ENCODE measurements at regions not wholly inside any gene's neighbourhood (a gene's known extent, or its start where the extent isn't known, plus 50 kb on each side); places are given as distances from the start of the nearest gene placed in this dataset.

- Histone ChIP-seq H3K27me3 (no peaks in the 10 kb centered on the region), H3K4me1 (no peaks in the 10 kb centered on the region), H3K4me3 (no peak overlapping the region), H3K36me3 (no peaks in the 10 kb centered on the region), H3K9me3 (peaks cover 0 to 16% (median 3%) of the 10 kb centered on the region in 11 donors), H3K27ac (no peak overlapping the region)
- 75 to 86% methylated on average over 2 of the region's 2 CpGs for WGBS, 2 donors
- intact Hi-C loops (cut with DNase I), result no loop called here
- no peak for TF ChIP-seq CTCF (IDR thresholded peaks at IDR 0.05)
- no peak for DNase-seq
- ATAC-seq, result no peak
Measured at GRCh38 chr1:73662526-73662925, 535.5 kb downstream of the LRRIQ3 start.

GRCh38 chr1:73659136-73659535, 538.8 kb downstream of the LRRIQ3 start:
- WGBS, 2 donors, result 72 to 81% methylated on average over 2 of the region's 2 CpGs
- no peak for TF ChIP-seq CTCF (IDR thresholded peaks at IDR 0.05)

GRCh38 chr1:73654714-73655113, 543.3 kb downstream of the LRRIQ3 start:
- H3K4me1 ChIP-seq, result no peaks in the 10 kb centered on the region
- no peak for TF ChIP-seq CTCF (IDR thresholded peaks at IDR 0.05)
- H3K27me3 ChIP-seq, result no peaks in the 10 kb centered on the region
- peaks cover 0 to 3% (median 0%) of the 10 kb centered on the region in 11 donors for H3K9me3 ChIP-seq
- ATAC-seq (no peak), DNase-seq (no peak)
- no peak overlapping the region for H3K27ac ChIP-seq
- intact Hi-C loops (cut with DNase I), result no loop called here
- no peaks in the 10 kb centered on the region for H3K36me3 ChIP-seq
- no peak overlapping the region for H3K4me3 ChIP-seq

More at GRCh38 chr1:73659136-73659535, 538.8 kb downstream of the LRRIQ3 start:
- DNase-seq, result no peak
- Histone ChIP-seq H3K36me3 (no peaks in the 10 kb centered on the region), H3K9me3 (peaks cover 0 to 16% (median 3%) of the 10 kb centered on the region in 11 donors), H3K27ac (no peak overlapping the region), H3K27me3 (no peaks in the 10 kb centered on the region), H3K4me1 (no peaks in the 10 kb centered on the region), H3K4me3 (no peak overlapping the region)
- ATAC-seq, result no peak
- intact Hi-C loops (cut with DNase I), result no loop called here

GRCh38 chr1:73644198-73644597, 553.8 kb downstream of the LRRIQ3 start:
- Histone ChIP-seq H3K27me3 (no peaks in the 10 kb centered on the region), H3K36me3 (no peaks in the 10 kb centered on the region), H3K4me3 (no peak overlapping the region), H3K4me1 (no peaks in the 10 kb centered on the region), H3K9me3 (no peaks in the 10 kb centered on the region), H3K27ac (no peak overlapping the region)
- ATAC-seq, result no peak
- intact Hi-C loops (cut with DNase I), result no loop called here
- TF ChIP-seq CTCF (IDR thresholded peaks at IDR 0.05), result no peak
- DNase-seq, result no peak

GRCh38 chr1:73639494-73639893, 558.5 kb downstream of the LRRIQ3 start:
- no peak overlapping the region for H3K4me3 ChIP-seq
- no peak for TF ChIP-seq CTCF (IDR thresholded peaks at IDR 0.05)
- H3K36me3 ChIP-seq, result no peaks in the 10 kb centered on the region
- 85% methylated on average over 5 of the region's 5 CpGs for WGBS, 2 donors
- H3K4me1 ChIP-seq, result no peaks in the 10 kb centered on the region
- no peak overlapping the region for H3K27ac ChIP-seq
- DNase-seq (no peak), ATAC-seq (no peak)
- intact Hi-C loops (cut with DNase I), result no loop called here
- no peaks in the 10 kb centered on the region for H3K27me3 ChIP-seq
- H3K9me3 ChIP-seq, result no peaks in the 10 kb centered on the region
